Keratinocyte (primary cell): ENCODE measurements at regions not wholly inside any gene's neighbourhood (a gene's known extent, or its start where the extent isn't known, plus 50 kb on each side); places are given as distances from the start of the nearest gene placed in this dataset.

Source experiments
- EZH2 ChIP-seq: IDR thresholded peaks from one replicate; pipeline ENCODE4 v1.6.1; 2012; ENCODE audit warnings: inconsistent platforms, mild to moderate bottlenecking, low read length, moderate library complexity
- TF ChIP-seq, protein P1 (sequence below), 3 experiments: IDR thresholded peaks in 1 of 3; conservative IDR thresholded peaks in 1 of 3; optimal IDR thresholded peaks in 1 of 3; 2 replicates in 2 of 3; 3 replicates in 1 of 3; pipeline versions ENCODE3 to v1.5.1; 2011; ENCODE audit warnings: low read length in 3 of 3, mild to moderate bottlenecking in 3 of 3, moderate library complexity in 2 of 3, control low read depth in 1 of 3, inconsistent platforms in 1 of 3; ENCODE audit not compliant: insufficient read depth in 2 of 3; ENCODE audit errors: extremely low read depth in 1 of 3

DNA sequence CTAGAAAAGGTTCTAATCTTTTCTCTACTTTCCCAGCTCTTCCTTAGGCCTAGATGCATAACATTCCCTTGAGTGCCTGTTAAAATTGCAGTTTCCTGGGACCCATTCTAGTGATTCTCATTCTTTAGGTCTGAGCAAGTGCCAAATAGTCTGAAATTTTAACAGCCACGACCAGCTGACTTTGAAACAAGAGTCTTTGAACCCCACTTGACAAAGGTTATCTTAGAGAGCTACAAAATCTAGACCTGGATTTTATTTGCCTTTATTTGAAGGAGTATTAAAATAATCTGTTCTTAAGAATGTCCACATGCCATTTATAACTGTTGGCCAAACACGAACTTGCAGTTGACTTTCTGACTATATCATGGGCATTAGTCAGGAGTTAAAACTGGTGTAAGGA is 110.2 kb upstream of the LHCGR start:
- TF ChIP-seq, protein P1, sequence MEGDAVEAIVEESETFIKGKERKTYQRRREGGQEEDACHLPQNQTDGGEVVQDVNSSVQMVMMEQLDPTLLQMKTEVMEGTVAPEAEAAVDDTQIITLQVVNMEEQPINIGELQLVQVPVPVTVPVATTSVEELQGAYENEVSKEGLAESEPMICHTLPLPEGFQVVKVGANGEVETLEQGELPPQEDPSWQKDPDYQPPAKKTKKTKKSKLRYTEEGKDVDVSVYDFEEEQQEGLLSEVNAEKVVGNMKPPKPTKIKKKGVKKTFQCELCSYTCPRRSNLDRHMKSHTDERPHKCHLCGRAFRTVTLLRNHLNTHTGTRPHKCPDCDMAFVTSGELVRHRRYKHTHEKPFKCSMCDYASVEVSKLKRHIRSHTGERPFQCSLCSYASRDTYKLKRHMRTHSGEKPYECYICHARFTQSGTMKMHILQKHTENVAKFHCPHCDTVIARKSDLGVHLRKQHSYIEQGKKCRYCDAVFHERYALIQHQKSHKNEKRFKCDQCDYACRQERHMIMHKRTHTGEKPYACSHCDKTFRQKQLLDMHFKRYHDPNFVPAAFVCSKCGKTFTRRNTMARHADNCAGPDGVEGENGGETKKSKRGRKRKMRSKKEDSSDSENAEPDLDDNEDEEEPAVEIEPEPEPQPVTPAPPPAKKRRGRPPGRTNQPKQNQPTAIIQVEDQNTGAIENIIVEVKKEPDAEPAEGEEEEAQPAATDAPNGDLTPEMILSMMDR (optimal IDR thresholded peaks at IDR 0.05 in 1 of 3, IDR thresholded peaks at IDR 0.05 in 1 of 3, conservative IDR thresholded peaks at IDR 0.05 in 1 of 3; ENCODE audit: extremely low read depth in 1 of 3, insufficient read depth in 2 of 3, low read length in 3 of 3) = no peak
- no peak for TF ChIP-seq EZH2
